Activated CD4-positive, alpha-beta T cell treated with anti-CD3 and anti-CD28 coated beads, Interleukin-2, Interleukin-4, amounts not matched to agents 100 ng/mL and 50 ng/mL, durations not matched to agents 16 hours and 8 hours (primary cell): ENCODE measurements at regions not wholly inside any gene's neighbourhood (a gene's known extent, or its start where the extent isn't known, plus 50 kb on each side); places are given as distances from the start of the nearest gene placed in this dataset.

Experiments used
- DNase-seq: peaks from one replicate; pipeline ENCODE4 v3.0.0-alpha.2; 2020; ENCODE audit warnings: low spot score

GRCh38 chr2:125861461-125861860, 794.5 kb upstream of the GYPC start:
- no peak for DNase-seq

- no peak for DNase-seq
These were observed 788.0 kb upstream of the GYPC start for GRCh38 chr2:125867908-125868307.

- DNase-seq = no peak
These were observed 785.7 kb upstream of the GYPC start for GRCh38 chr2:125870264-125870663.

- DNase-seq = no peak
These were observed 785.2 kb upstream of the GYPC start for GRCh38 chr2:125870746-125871145.

- DNase-seq = no peak
These were observed 781.4 kb upstream of the GYPC start for GRCh38 chr2:125874564-125874963.

- no peak for DNase-seq
These were observed 770.6 kb upstream of the GYPC start for GRCh38 chr2:125885340-125885739.

- DNase-seq = no peak
These were observed 769.8 kb upstream of the GYPC start for GRCh38 chr2:125886153-125886552.

- DNase-seq = no peak
These were observed 754.7 kb upstream of the GYPC start for GRCh38 chr2:125901278-125901677.

- DNase-seq = no peak
These were observed 729.9 kb upstream of the GYPC start for GRCh38 chr2:125925891-125926546.

- DNase-seq = no peak
These were observed 720.4 kb upstream of the GYPC start for GRCh38 chr2:125935559-125935958.

GRCh38 chr2:125942585-125943424, 713.2 kb upstream of the GYPC start:
- DNase-seq = no peak

GRCh38 chr2:125959047-125959446, 696.9 kb upstream of the GYPC start:
- no peak for DNase-seq

- no peak for DNase-seq
These were observed 694.2 kb upstream of the GYPC start for GRCh38 chr2:125961739-125962138.

- no peak for DNase-seq
These were observed 676.1 kb upstream of the GYPC start for GRCh38 chr2:125979886-125980285.

- DNase-seq = no peak
These were observed 672.6 kb upstream of the GYPC start for GRCh38 chr2:125983364-125983763.

GRCh38 chr2:126029316-126029715, 626.6 kb upstream of the GYPC start:
- DNase-seq = no peak

- DNase-seq = no peak
These were observed 617.1 kb upstream of the GYPC start for GRCh38 chr2:126038861-126039260.

- no peak for DNase-seq
These were observed 614.4 kb upstream of the GYPC start for GRCh38 chr2:126041391-126042047.

GRCh38 chr2:126042089-126042488, 613.9 kb upstream of the GYPC start:
- DNase-seq = no peak

- DNase-seq = no peak
These were observed 607.2 kb upstream of the GYPC start for GRCh38 chr2:126048719-126049118.

- DNase-seq = no peak
These were observed 606.5 kb upstream of the GYPC start for GRCh38 chr2:126049461-126049860.

- DNase-seq = no peak
These were observed 604.8 kb upstream of the GYPC start for GRCh38 chr2:126050991-126051736.
